NK-92 treated with Interleukin-12 subunit alpha and Interleukin-12 subunit beta, amount 100 ng/mL, for 24 hours (cell line): ENCODE measurements at regions not wholly inside any gene's neighbourhood (a gene's known extent, or its start where the extent isn't known, plus 50 kb on each side); places are given as distances from the start of the nearest gene placed in this dataset.
"Not testable (repeated sequence)": the region's sequence is repeated elsewhere in the genome, so short reads cannot be mapped to it uniquely, and the experiment has no call there.

Source experiments
- DNase-seq: peaks from one replicate; lab custom pipeline; 2025; lab: John Stamatoyannopoulos, UW

GRCh38 chr1:165147799-165148198 lies 208.7 kb downstream of the LMX1A start:
- no peak for DNase-seq

- no peak for DNase-seq
These were observed 211.6 kb downstream of the LMX1A start for GRCh38 chr1:165144757-165145397.

GRCh38 chr1:165143437-165144065 lies 213.0 kb downstream of the LMX1A start:
- peak; percentile 17 for DNase-seq

GRCh38 chr1:165138960-165139359 lies 217.6 kb downstream of the LMX1A start:
- DNase-seq: no peak

- DNase-seq: no peak
These were observed 218.8 kb downstream of the LMX1A start for GRCh38 chr1:165137551-165138316.

GRCh38 chr1:165134431-165134830 lies 222.1 kb downstream of the LMX1A start:
- DNase-seq: no peak

- DNase-seq: peak; percentile 30
These were observed 226.8 kb downstream of the LMX1A start for GRCh38 chr1:165129568-165130164.

- no peak for DNase-seq
These were observed 231.7 kb downstream of the LMX1A start for GRCh38 chr1:165124772-165125171.

- no peak for DNase-seq
These were observed 237.4 kb downstream of the LMX1A start for GRCh38 chr1:165119086-165119485.

- DNase-seq: no peak
These were observed 239.0 kb downstream of the LMX1A start for GRCh38 chr1:165117482-165117881.

- no peak for DNase-seq
These were observed 239.8 kb downstream of the LMX1A start for GRCh38 chr1:165116732-165117131.

- no peak for DNase-seq
These were observed 240.3 kb downstream of the LMX1A start for GRCh38 chr1:165116171-165116570.

GRCh38 chr1:165114889-165115285 lies 241.6 kb downstream of the LMX1A start:
- DNase-seq: no peak

- DNase-seq: no peak
These were observed 242.3 kb downstream of the LMX1A start for GRCh38 chr1:165114022-165114888.

GRCh38 chr1:165112260-165112659 lies 244.3 kb downstream of the LMX1A start:
- DNase-seq: no peak

GRCh38 chr1:165109013-165109412 lies 247.5 kb downstream of the LMX1A start:
- DNase-seq: no peak

GRCh38 chr1:165092542-165093162 lies 263.9 kb downstream of the LMX1A start:
- DNase-seq: not testable (repeated sequence)

GRCh38 chr1:165080253-165080896 lies 276.1 kb downstream of the LMX1A start:
- no peak for DNase-seq

- DNase-seq: no peak
These were observed 278.1 kb downstream of the LMX1A start for GRCh38 chr1:165078391-165078790.

GRCh38 chr1:165075725-165076370 lies 280.7 kb downstream of the LMX1A start:
- DNase-seq: no peak
